ENCODE measurements at regions not wholly inside any gene's neighbourhood (a gene's known extent, or its start where the extent isn't known, plus 50 kb on each side); places are given as distances from the start of the nearest gene placed in this dataset.
A peak's percentile ranks its signal among the peaks of the same experiment; 100 is the strongest.

DNA sequence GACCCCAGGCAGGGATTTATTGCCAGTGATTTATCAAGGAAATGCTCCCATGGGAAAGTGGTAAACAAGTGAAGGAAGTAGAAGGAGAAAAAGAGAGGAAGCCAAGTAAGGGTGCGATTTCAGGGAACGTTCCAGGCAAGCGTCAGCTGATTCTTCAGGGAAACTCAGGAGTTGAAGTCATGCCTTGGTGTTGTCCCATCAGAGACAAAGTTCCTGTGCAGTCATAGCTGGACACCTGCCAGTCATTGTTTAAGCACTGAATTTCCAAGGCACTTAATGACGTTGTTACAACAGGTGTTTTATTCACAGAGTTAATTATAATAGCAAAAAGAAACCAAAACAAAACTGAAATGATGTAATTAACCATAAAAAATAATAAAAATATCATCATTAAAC is 381.8 kb upstream of the CRIM1 start:
- Histone ChIP-seq H3K27ac (ENCODE audit: low read length) (no peak overlapping the region), H3K27me3 (ENCODE audit: low read depth, low read length) (no peaks in the 10 kb centered on the region), H4K20me1 (ENCODE audit: insufficient read depth, low read length) (no peaks in the 10 kb centered on the region), H3K9me3 (ENCODE audit: insufficient read depth, low read length) (no peaks in the 10 kb centered on the region), H3K36me3 (replicated peaks; ENCODE audit: low read depth, low read length) (no peaks in the 10 kb centered on the region), H2AFZ (ENCODE audit: low read depth, low read length) (no peak overlapping the region), H3K9ac (ENCODE audit: low read length) (no peak overlapping the region), H3K4me3 (ENCODE audit: low read length) (no peak overlapping the region), H3K4me2 (ENCODE audit: low read length) (no peak overlapping the region), H3K4me1 (ENCODE audit: low read length) (no peaks in the 10 kb centered on the region), H3K79me2 (ENCODE audit: low read length) (no peaks in the 10 kb centered on the region)
- no peak for TF ChIP-seq CTCF (IDR thresholded peaks at IDR 0.05; ENCODE audit: low read depth, low read length)
- TF ChIP-seq EZH2phosphoT487 (IDR thresholded peaks at IDR 0.05; ENCODE audit: low read depth), result no peak

GRCh38 chr2:35973132-35973736 is 382.3 kb upstream of the CRIM1 start:
- Histone ChIP-seq H3K79me2 (ENCODE audit: low read length) (no peaks in the 10 kb centered on the region), H2AFZ (ENCODE audit: low read depth, low read length) (no peak overlapping the region), H3K27me3 (ENCODE audit: low read depth, low read length) (no peaks in the 10 kb centered on the region), H3K9me3 (ENCODE audit: insufficient read depth, low read length) (no peaks in the 10 kb centered on the region), H3K36me3 (replicated peaks; ENCODE audit: low read depth, low read length) (no peaks in the 10 kb centered on the region), H3K27ac (ENCODE audit: low read length) (no peak overlapping the region), H3K9ac (ENCODE audit: low read length) (no peak overlapping the region), H4K20me1 (ENCODE audit: insufficient read depth, low read length) (no peaks in the 10 kb centered on the region), H3K4me3 (ENCODE audit: low read length) (no peak overlapping the region), H3K4me1 (ENCODE audit: low read length) (no peaks in the 10 kb centered on the region), H3K4me2 (ENCODE audit: low read length) (no peak overlapping the region)
- TF ChIP-seq CTCF (IDR thresholded peaks at IDR 0.05; ENCODE audit: low read depth, low read length), result peak; percentile 63
- no peak for TF ChIP-seq EZH2phosphoT487 (IDR thresholded peaks at IDR 0.05; ENCODE audit: low read depth)

GRCh38 chr2:35963824-35964223 is 391.8 kb upstream of the CRIM1 start:
- no peaks in the 10 kb centered on the region for H3K9me3 ChIP-seq (ENCODE audit: insufficient read depth, low read length)
- H2AFZ ChIP-seq (ENCODE audit: low read depth, low read length), result no peak overlapping the region
- H3K4me2 ChIP-seq (ENCODE audit: low read length), result no peak overlapping the region
- H3K79me2 ChIP-seq (ENCODE audit: low read length), result no peaks in the 10 kb centered on the region
- no peak overlapping the region for H3K27ac ChIP-seq (ENCODE audit: low read length)
- H3K9ac ChIP-seq (ENCODE audit: low read length), result no peak overlapping the region
- H3K4me1 ChIP-seq (ENCODE audit: low read length), result no peaks in the 10 kb centered on the region
- TF ChIP-seq CTCF (IDR thresholded peaks at IDR 0.05; ENCODE audit: low read depth, low read length) (no peak), EZH2phosphoT487 (IDR thresholded peaks at IDR 0.05; ENCODE audit: low read depth) (no peak)
- H3K36me3 ChIP-seq (replicated peaks; ENCODE audit: low read depth, low read length), result no peaks in the 10 kb centered on the region
- no peaks in the 10 kb centered on the region for H3K27me3 ChIP-seq (ENCODE audit: low read depth, low read length)
- H4K20me1 ChIP-seq (ENCODE audit: insufficient read depth, low read length), result no peaks in the 10 kb centered on the region
- H3K4me3 ChIP-seq (ENCODE audit: low read length), result no peak overlapping the region

GRCh38 chr2:35963357-35963756 is 392.2 kb upstream of the CRIM1 start:
- H3K4me1 ChIP-seq (ENCODE audit: low read length), result no peaks in the 10 kb centered on the region
- H3K27ac ChIP-seq (ENCODE audit: low read length), result no peak overlapping the region
- H3K4me3 ChIP-seq (ENCODE audit: low read length), result no peak overlapping the region
- no peak overlapping the region for H2AFZ ChIP-seq (ENCODE audit: low read depth, low read length)
- H3K4me2 ChIP-seq (ENCODE audit: low read length), result no peak overlapping the region
- H3K27me3 ChIP-seq (ENCODE audit: low read depth, low read length), result no peaks in the 10 kb centered on the region
- H3K79me2 ChIP-seq (ENCODE audit: low read length), result no peaks in the 10 kb centered on the region
- no peaks in the 10 kb centered on the region for H3K36me3 ChIP-seq (replicated peaks; ENCODE audit: low read depth, low read length)
- H3K9ac ChIP-seq (ENCODE audit: low read length), result no peak overlapping the region
- H4K20me1 ChIP-seq (ENCODE audit: insufficient read depth, low read length), result no peaks in the 10 kb centered on the region
- TF ChIP-seq EZH2phosphoT487 (IDR thresholded peaks at IDR 0.05; ENCODE audit: low read depth) (no peak), CTCF (IDR thresholded peaks at IDR 0.05; ENCODE audit: low read depth, low read length) (no peak)
- H3K9me3 ChIP-seq (ENCODE audit: insufficient read depth, low read length), result no peaks in the 10 kb centered on the region

Measured in OCI-LY3 (cell line).